Prostate gland (tissue), 2 donors: ENCODE measurements at regions not wholly inside any gene's neighbourhood (a gene's known extent, or its start where the extent isn't known, plus 50 kb on each side); places are given as distances from the start of the nearest gene placed in this dataset.

ENCODE experiments used
- POLR2A ChIP-seq: fragments of 450-650 bp; IDR thresholded peaks from one replicate; pipeline ENCODE4 v1.6.1; 2016; ENCODE audit warnings: antibody characterized with exemption, mild to moderate bottlenecking
- TF ChIP-seq, protein P1 (sequence below), 4 experiments: fragments of 200-600 bp in 2 of 4; fragments of 450-650 bp in 2 of 4; sonication (generic) in 2 of 4; IDR thresholded peaks; 1 replicate in 3 of 4; 2 replicates in 1 of 4; pipeline ENCODE4 v1.5.1; 2016 to 2019; ENCODE audit warnings: antibody characterized with exemption in 4 of 4, mild to moderate bottlenecking in 2 of 4, moderate library complexity in 2 of 4

DNA sequence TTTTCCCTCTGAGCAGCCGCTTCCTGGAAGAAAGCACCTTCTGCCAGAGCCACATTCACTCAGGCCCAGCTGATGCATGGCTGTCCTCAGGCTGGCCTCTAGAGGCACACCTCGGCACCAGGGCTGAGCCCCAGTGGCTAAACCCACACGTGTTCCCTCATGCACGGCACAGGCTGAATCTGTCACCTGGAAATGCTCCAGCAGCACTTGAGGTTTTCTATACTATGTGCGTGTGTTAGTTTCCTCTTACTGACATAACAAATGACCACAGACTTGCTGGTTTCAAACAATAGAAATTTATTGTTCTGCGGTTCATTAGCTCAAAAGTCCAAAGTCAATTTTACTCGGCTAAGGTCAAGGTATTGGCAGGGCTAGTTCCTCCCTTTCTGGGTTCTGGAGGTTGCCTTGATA lies 141.4 kb downstream of the LRRC70 start:
- TF ChIP-seq, protein P1, sequence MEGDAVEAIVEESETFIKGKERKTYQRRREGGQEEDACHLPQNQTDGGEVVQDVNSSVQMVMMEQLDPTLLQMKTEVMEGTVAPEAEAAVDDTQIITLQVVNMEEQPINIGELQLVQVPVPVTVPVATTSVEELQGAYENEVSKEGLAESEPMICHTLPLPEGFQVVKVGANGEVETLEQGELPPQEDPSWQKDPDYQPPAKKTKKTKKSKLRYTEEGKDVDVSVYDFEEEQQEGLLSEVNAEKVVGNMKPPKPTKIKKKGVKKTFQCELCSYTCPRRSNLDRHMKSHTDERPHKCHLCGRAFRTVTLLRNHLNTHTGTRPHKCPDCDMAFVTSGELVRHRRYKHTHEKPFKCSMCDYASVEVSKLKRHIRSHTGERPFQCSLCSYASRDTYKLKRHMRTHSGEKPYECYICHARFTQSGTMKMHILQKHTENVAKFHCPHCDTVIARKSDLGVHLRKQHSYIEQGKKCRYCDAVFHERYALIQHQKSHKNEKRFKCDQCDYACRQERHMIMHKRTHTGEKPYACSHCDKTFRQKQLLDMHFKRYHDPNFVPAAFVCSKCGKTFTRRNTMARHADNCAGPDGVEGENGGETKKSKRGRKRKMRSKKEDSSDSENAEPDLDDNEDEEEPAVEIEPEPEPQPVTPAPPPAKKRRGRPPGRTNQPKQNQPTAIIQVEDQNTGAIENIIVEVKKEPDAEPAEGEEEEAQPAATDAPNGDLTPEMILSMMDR (IDR thresholded peaks at IDR 0.05) = no peak
- no peak for TF ChIP-seq POLR2A
